ENCODE measurements at regions not wholly inside any gene's neighbourhood (a gene's known extent, or its start where the extent isn't known, plus 50 kb on each side); places are given as distances from the start of the nearest gene placed in this dataset.

DNA sequence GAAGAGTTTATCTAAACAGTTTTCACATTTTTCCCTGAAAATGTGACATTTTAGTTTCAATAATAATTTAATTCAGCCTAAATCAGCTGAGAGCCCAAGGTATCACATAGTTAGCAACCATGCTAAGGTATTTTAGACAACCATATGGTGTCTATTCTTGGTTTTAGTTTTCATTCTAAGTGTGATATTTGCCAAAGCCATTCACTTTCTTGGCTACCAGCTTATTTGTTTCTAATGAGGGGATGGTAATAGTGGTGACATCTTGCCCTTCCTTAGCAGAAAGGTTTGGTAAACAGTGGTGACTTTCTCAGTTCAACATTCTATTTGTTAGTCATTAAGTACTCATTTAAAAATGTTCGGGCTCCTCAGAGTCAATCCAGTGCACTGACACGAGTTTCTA is 854.9 kb upstream of the HTR2C start:
- TF ChIP-seq, protein P1, sequence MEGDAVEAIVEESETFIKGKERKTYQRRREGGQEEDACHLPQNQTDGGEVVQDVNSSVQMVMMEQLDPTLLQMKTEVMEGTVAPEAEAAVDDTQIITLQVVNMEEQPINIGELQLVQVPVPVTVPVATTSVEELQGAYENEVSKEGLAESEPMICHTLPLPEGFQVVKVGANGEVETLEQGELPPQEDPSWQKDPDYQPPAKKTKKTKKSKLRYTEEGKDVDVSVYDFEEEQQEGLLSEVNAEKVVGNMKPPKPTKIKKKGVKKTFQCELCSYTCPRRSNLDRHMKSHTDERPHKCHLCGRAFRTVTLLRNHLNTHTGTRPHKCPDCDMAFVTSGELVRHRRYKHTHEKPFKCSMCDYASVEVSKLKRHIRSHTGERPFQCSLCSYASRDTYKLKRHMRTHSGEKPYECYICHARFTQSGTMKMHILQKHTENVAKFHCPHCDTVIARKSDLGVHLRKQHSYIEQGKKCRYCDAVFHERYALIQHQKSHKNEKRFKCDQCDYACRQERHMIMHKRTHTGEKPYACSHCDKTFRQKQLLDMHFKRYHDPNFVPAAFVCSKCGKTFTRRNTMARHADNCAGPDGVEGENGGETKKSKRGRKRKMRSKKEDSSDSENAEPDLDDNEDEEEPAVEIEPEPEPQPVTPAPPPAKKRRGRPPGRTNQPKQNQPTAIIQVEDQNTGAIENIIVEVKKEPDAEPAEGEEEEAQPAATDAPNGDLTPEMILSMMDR (IDR thresholded peaks at IDR 0.05): no peak
- no peak for TF ChIP-seq POLR2A (IDR thresholded peaks at IDR 0.05)
- TF ChIP-seq POLR2AphosphoS5 (IDR thresholded peaks at IDR 0.05): no peak
- TF ChIP-seq EP300 (IDR thresholded peaks at IDR 0.05): no peak

Measured in gastroesophageal sphincter (tissue), 3 donors.